CD4-positive, alpha-beta T cell treated with Interferon alpha-2 for 1 hour (primary cell): ENCODE measurements at regions not wholly inside any gene's neighbourhood (a gene's known extent, or its start where the extent isn't known, plus 50 kb on each side); places are given as distances from the start of the nearest gene placed in this dataset.
"Not testable (repeated sequence)": the region's sequence is repeated elsewhere in the genome, so short reads cannot be mapped to it uniquely, and the experiment has no call there.

ENCODE experiments used
- DNase-seq, 2 donors: peaks; one replicate each; pipeline ENCODE4 v3.0.0-alpha.2; 2020 to 2022

GRCh38 chr12:126049501-126049900 is 984.3 kb downstream of the AACS start:
- not testable (repeated sequence) for DNase-seq

- no peak for DNase-seq
These were observed 986.4 kb downstream of the AACS start for GRCh38 chr12:126051611-126052107.

- DNase-seq = no peak
These were observed 990.3 kb downstream of the AACS start for GRCh38 chr12:126055521-126055920.

GRCh38 chr12:126061777-126062176 is 996.5 kb downstream of the AACS start:
- no peak for DNase-seq

- DNase-seq = no peak
These were observed 998.8 kb downstream of the AACS start for GRCh38 chr12:126064028-126064427.

GRCh38 chr12:126067626-126068329 is 1002.5 kb downstream of the AACS start:
- DNase-seq = no peak

GRCh38 chr12:126069549-126070165 is 1004.4 kb downstream of the AACS start:
- peak in 1 of 2 donors; percentile 38 for DNase-seq

GRCh38 chr12:126076515-126076914 is 1011.3 kb downstream of the AACS start:
- DNase-seq = no peak

- no peak for DNase-seq
These were observed 1018.7 kb downstream of the AACS start for GRCh38 chr12:126083926-126084325.

GRCh38 chr12:126084480-126084879 is 1019.2 kb downstream of the AACS start:
- no peak for DNase-seq

- DNase-seq = no peak
These were observed 1021.0 kb downstream of the AACS start for GRCh38 chr12:126086242-126086641.

GRCh38 chr12:126087692-126088091 is 1022.5 kb downstream of the AACS start:
- no peak for DNase-seq

- DNase-seq = no peak
These were observed 1028.7 kb downstream of the AACS start for GRCh38 chr12:126093908-126094307.

- DNase-seq = no peak
These were observed 1030.7 kb downstream of the AACS start for GRCh38 chr12:126095748-126096510.

GRCh38 chr12:126106706-126107105 is 1041.5 kb downstream of the AACS start:
- DNase-seq = no peak

- no peak for DNase-seq
These were observed 1042.4 kb downstream of the AACS start for GRCh38 chr12:126107659-126108058.

GRCh38 chr12:126108247-126108646 is 1043.0 kb downstream of the AACS start:
- DNase-seq = no peak

- DNase-seq = no peak
These were observed 1046.9 kb downstream of the AACS start for GRCh38 chr12:126112141-126112540.

- no peak for DNase-seq
These were observed 1047.6 kb downstream of the AACS start for GRCh38 chr12:126112849-126113248.

GRCh38 chr12:126114441-126114840 is 1049.2 kb downstream of the AACS start:
- no peak for DNase-seq

GRCh38 chr12:126117502-126117901 is 1052.3 kb downstream of the AACS start:
- DNase-seq = no peak

GRCh38 chr12:126139355-126139754 is 1074.1 kb downstream of the AACS start:
- DNase-seq = no peak

- DNase-seq = no peak
These were observed 1079.4 kb downstream of the AACS start for GRCh38 chr12:126144603-126145002.

- no peak for DNase-seq
These were observed 1082.1 kb downstream of the AACS start for GRCh38 chr12:126147321-126147720.
